HAP-1 (cell line): ENCODE measurements at regions not wholly inside any gene's neighbourhood (a gene's known extent, or its start where the extent isn't known, plus 50 kb on each side); places are given as distances from the start of the nearest gene placed in this dataset.
"Not testable (repeated sequence)": the region's sequence is repeated elsewhere in the genome, so short reads cannot be mapped to it uniquely, and the experiment has no call there.

ENCODE experiments used
- DNase-seq, 2 experiments: peaks; one replicate each; pipeline ENCODE4 v3.0.0-alpha.2; 2016 to 2020; ENCODE audit warnings: low spot score in 2 of 2
- H3K27me3 ChIP-seq: fragments of 250-450 bp; sonication (Bioruptor Pico); 2 replicates; pipeline ENCODE4 v1.5.1; 2020; ENCODE audit warnings: low read depth, mild to moderate bottlenecking, moderate library complexity
- H3K36me3 ChIP-seq: fragments of 250-450 bp; sonication (Bioruptor Pico); replicated peaks from 2 replicates; pipeline ENCODE4 v1.5.1; 2020; ENCODE audit warnings: mild to moderate bottlenecking
- H3K4me1 ChIP-seq: fragments of 250-450 bp; sonication (Bioruptor Pico); 2 replicates; pipeline ENCODE4 v1.5.1; 2020; ENCODE audit warnings: mild to moderate bottlenecking
- H3K4me3 ChIP-seq: fragments of 250-450 bp; sonication (Bioruptor Pico); 2 replicates; pipeline ENCODE4 v1.5.1; 2020; ENCODE audit warnings: mild to moderate bottlenecking, moderate library complexity
- H3K9me3 ChIP-seq: fragments of 250-450 bp; sonication (Bioruptor Pico); 2 replicates; pipeline ENCODE4 v1.5.1; 2020; ENCODE audit warnings: mild to moderate bottlenecking, moderate library complexity
- in situ Hi-C: fragments of 300-500 bp; cut with MboI; formaldehyde crosslinking; loops from 3 replicates; pipeline ENCODE4 v1.14.3; 2020; ENCODE audit warnings: low sequenced_read_pairs, inconsistent platforms, mixed read lengths

DNA sequence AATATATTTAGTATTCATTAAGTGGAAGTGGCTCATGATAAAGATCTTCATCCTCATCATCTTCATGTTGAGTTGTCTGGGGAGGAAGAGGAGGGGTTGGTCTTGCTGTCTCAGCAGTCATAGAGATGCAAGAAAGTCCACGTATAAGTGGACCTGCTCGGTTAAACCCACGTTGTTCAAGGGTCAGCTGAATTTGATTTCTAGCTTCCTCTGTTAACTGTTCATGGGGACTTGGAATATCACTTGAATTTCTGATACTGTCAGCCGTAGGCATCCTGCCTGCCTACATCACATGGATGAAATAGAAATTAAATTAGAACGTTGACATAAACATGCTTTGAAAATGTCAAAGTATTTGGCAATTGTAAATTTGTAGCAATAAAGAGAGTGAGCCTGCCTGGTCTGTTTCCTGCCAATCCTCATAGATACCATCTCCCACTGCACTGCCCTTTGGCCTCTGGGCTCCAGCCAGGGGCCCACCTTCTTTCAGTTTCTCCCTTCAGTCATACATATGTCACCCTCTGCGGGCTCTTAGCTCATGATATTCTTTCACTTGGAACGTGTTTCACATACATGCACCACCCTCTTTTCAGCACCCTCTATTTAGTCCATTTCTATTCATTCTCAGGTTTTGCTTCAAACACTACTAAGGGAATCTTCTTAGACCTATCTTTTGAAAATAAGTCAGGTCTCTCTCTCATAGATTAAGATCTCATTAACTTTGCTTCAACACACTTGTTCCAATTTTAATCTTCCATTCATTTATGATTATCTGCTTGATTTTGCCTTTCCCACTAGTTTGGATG, 376.3 kb downstream of the IPMK start:
- Histone ChIP-seq H3K4me3 (no peak overlapping the region), H3K9me3 (no peaks in the 10 kb centered on the region), H3K36me3 (no peaks in the 10 kb centered on the region), H3K4me1 (no peaks in the 10 kb centered on the region), H3K27me3 (no peaks in the 10 kb centered on the region)
- in situ Hi-C loops = no loop called here
- DNase-seq = no peak

DNA sequence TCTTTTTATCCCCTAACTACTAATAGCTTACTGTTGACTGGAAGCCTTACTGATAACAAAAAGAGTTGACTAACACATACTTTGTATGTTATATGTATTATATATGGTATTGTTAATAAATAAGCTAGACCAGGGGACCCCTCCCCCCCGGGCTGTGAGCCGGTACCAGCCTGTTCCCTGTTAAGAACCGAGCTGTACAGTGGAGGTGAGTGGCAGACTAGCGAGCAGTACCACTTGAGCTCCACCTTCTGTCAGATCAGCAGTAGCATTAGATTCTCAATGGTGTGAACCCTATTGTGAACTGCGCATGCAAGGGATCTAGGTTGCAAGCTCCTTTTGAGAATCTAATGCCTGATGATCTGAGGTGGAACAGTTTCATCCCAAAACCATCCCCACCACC, 377.0 kb downstream of the IPMK start:
- Histone ChIP-seq H3K4me1 (no peaks in the 10 kb centered on the region), H3K4me3 (no peak overlapping the region), H3K9me3 (no peaks in the 10 kb centered on the region), H3K36me3 (no peaks in the 10 kb centered on the region), H3K27me3 (no peaks in the 10 kb centered on the region)
- DNase-seq = no peak
- in situ Hi-C loops = no loop called here

DNA sequence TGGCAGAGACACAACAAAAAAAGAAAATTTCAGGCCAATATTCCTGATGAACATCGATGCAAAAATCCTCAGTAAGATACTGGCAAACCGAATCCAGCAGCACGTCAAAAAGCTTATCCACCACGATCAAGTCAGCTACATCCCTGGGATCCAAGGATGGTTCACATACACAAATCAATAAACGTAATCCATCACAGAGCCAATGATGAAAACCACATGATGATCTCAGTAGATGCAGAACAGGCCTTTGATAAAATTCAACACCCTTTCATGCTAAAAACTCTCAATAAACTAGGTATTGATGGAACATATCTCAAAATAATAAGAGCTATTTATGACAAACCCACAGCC, 382.1 kb downstream of the IPMK start:
- DNase-seq, H3K9me3 ChIP-seq, in situ Hi-C loops: not testable (repeated sequence)

DNA sequence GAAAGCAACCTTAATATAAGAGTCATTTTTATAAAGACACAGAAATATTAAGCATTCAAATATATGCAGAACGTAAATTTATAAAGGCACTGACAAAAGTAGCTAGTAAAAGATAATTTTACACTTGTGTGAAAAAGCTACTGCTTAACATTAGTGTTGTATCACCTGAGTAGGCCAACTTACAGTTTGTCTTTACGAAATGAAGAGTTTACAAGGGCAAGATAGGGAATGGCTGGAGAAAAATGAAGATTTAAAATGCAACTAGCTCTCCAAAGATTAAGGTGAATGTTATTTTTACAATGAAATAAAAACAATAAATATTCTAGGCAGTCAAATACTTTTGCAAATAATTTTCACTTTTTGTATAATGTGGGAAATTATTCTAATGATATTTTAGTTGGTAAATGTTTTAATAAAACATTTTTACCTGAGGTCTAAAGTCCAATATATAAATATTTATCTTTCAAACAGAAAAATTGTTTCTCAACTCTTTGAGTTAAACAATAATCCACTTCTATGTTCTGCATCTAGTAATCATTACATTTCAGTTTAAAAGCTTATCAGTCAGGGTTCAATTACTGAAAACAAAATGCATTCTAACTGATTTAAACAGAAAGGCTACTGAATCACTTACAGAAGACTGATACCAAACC, 382.6 kb downstream of the IPMK start:
- H3K36me3 ChIP-seq = no peaks in the 10 kb centered on the region
- in situ Hi-C loops = no loop called here

More for the DNA sequence above, 382.1 kb downstream of the IPMK start:
- not testable (repeated sequence) for H3K36me3 ChIP-seq, H3K4me1 ChIP-seq, H3K4me3 ChIP-seq, H3K27me3 ChIP-seq

DNA sequence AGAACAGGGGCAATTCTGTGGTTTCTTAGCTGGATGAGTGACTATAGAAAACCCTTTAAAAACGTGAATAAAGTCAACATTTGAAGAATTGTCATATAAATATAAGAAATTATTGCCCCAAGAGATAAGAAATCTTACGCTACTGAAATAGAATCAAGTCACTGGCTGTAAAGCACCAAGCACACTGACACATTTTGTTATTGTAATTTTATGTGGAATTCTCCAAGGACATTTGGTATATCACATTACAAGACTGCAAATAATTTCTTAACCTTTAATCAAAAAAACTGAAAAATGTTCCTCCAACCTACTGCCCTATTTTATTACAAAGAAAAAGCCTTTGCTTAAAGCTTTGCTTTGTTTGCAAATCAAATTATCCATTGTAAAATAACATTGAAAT, 383.3 kb downstream of the IPMK start:
- no peak overlapping the region for H3K4me3 ChIP-seq
- H3K9me3 ChIP-seq = no peaks in the 10 kb centered on the region
- no peaks in the 10 kb centered on the region for H3K36me3 ChIP-seq
- no peaks in the 10 kb centered on the region for H3K27me3 ChIP-seq
- DNase-seq = no peak
- no peaks in the 10 kb centered on the region for H3K4me1 ChIP-seq
- in situ Hi-C loops = no loop called here

More for the DNA sequence above, 382.6 kb downstream of the IPMK start:
- H3K4me1 ChIP-seq = no peaks in the 10 kb centered on the region
- DNase-seq = no peak
- no peak overlapping the region for H3K4me3 ChIP-seq
- no peaks in the 10 kb centered on the region for H3K9me3 ChIP-seq
- no peaks in the 10 kb centered on the region for H3K27me3 ChIP-seq

DNA sequence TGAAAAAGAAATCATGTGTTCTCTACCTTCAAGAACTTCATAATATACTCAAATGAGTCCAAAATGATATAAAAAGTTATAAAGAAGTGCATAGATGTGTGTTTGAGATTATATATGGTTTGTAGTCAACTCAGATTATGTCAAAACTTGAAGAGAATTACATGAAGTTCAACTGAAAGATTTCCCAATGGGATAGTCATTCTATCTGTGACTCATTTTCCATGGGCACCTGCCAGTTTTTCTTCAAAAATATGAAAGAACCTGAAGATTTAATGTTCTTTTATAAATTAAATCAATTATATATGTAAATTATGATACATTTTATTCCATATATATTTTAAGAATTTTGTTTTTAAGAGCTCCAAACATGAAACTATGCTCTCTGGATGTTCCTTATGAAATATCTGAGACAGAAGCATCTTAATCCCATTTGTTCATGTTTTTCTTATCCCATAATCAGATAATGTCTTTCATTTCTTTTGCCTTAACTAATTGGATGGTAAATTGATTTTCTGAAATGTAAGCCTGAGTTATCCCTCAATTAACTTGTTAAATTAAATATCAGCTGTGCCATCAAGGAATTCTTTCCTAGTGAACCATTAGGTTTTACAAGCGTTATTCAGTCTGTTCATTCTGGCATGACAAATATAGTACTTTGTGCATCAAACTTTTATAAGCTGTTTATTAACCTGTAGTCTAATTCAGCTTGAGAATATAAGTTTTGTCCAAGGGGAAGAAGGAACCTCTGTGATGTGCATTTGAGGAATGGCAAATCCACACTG, 387.1 kb downstream of the IPMK start:
- Histone ChIP-seq H3K4me3 (no peak overlapping the region), H3K9me3 (no peaks in the 10 kb centered on the region), H3K36me3 (no peaks in the 10 kb centered on the region), H3K4me1 (peaks cover 11% of the 10 kb centered on the region), H3K27me3 (no peaks in the 10 kb centered on the region)
- in situ Hi-C loops = no loop called here
- no peak for DNase-seq

DNA sequence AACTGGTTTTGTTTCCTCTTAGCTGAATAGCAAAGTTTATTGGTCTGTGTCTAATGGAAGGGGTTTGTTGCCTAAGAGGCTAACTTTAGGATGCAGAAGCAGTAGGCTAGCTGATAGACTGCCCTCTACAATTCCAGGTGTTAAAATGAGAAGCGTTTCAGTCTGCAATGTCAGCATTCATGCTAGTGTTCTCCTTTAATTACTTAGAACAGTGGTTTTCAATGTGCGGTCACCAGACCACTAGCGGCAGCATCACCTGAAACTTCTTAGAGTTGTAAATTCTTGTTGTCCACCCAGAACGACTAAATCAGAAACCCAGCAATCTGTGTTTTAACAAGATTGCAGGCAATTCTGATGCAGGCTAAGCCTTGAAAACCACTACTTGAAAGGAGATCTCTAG, 392.9 kb downstream of the IPMK start:
- H3K36me3 ChIP-seq = no peaks in the 10 kb centered on the region
- H3K4me1 ChIP-seq = peaks cover 11% of the 10 kb centered on the region
- H3K9me3 ChIP-seq = no peaks in the 10 kb centered on the region
- no peaks in the 10 kb centered on the region for H3K27me3 ChIP-seq
- DNase-seq = no peak
- in situ Hi-C loops = no loop called here
- no peak overlapping the region for H3K4me3 ChIP-seq

DNA sequence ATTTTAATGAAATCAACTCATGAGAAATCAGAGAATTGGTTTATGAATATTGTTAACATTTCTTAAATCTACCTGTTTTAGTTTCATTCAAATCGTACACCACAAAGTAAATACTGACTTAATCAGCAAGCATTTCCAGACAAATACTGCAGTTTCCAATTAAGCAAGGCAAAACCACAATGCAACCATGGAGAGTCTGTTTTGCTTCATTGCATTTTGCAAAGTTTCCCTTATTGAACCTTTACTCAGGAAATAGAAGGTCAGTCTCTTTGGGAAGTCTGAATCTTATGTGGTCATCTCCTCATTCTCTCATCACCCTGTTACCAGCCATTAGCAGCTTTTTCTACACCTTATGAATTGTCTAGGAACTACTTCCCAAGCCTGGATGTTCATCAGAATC, 400.5 kb downstream of the IPMK start:
- no peaks in the 10 kb centered on the region for H3K9me3 ChIP-seq
- no peak for DNase-seq
- no peak overlapping the region for H3K4me3 ChIP-seq
- no peaks in the 10 kb centered on the region for H3K27me3 ChIP-seq
- no peaks in the 10 kb centered on the region for H3K4me1 ChIP-seq
- H3K36me3 ChIP-seq = no peaks in the 10 kb centered on the region
- in situ Hi-C loops = no loop called here

DNA sequence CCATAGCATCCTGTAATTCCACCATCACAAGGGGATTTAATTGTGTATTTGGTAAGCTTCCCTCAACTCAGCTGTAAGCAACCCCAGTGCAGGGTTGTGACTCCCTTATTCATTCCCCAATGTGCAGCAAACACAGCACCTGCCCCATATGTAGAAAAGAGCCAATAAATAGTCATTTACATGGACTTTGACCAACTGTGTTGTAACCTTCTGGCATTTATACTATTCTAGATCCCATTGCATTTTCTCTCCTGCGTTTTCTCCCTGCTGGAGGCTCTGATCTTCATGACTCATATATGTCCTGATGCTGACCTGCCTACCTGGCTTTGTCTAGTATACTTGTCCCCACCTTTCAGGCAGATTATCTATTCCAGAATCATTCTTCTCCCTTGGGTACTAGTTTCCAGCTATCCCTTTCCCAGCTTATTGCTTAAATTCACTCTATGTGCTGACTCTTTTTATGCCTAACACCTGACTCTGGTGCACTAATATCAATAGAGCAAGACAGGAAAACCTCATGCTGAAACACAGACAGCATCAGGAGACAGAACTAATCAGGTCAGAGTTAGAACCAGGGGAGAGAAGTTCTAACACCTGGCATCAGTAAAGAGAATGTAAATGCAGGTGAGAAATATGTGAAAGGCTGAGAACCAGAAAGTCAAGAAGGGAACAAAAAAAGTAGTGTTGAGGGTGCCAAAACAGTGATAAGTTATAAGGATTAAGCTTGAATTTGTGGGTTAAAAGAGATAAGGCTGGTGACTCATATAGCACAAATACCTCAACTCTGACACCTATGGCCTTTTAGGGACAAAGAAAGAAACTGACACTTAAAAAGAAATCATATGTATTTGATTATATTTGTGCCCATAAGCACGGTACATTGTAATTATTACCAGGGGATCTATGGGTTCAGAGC, 402.7 kb downstream of the IPMK start:
- in situ Hi-C loops = no loop called here
- Histone ChIP-seq H3K36me3 (no peaks in the 10 kb centered on the region), H3K4me3 (no peak overlapping the region), H3K4me1 (no peaks in the 10 kb centered on the region), H3K9me3 (no peaks in the 10 kb centered on the region), H3K27me3 (no peaks in the 10 kb centered on the region)
- DNase-seq = no peak

DNA sequence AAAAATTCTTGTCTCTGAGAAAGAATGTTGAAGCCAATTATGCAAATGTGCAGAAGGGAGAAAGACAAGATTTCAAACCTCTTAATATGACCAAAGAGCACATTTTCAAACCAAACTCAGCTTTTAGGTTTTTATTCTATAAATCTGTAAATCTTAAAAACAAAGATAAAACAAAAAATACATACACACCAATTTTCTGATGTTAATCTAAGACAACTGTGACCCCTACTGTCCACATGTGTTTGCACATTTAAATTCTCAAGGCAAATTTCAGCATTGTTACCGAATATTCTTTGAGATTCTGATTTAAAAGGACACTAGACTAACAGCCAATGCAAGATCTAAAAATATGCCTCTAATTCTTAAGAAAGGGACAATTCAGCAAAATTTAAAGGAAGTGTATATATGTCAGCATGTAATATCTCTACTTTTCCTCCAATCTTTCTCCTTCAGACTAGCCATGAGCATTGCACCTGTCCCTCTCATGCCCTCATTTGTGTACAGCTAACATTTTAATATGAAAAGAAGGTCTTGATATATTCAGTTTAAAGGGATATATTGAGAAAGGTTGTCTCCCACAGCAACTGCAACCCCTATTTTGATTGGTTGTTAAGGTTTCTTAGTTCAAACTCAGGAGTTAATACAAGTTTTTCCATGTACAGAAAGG, 417.9 kb downstream of the IPMK start:
- peaks cover 55% of the 10 kb centered on the region for H3K4me1 ChIP-seq
- H3K27me3 ChIP-seq = no peaks in the 10 kb centered on the region
- no peak overlapping the region for H3K4me3 ChIP-seq
- peak in 1 of 2 experiments; percentile 66 for DNase-seq
- H3K9me3 ChIP-seq = no peaks in the 10 kb centered on the region
- in situ Hi-C loops = loop anchor here (25.0 kb wide), 1 partner anchor 513 kb away; no protein-coding TSS in a partner anchor
- H3K36me3 ChIP-seq = no peaks in the 10 kb centered on the region

DNA sequence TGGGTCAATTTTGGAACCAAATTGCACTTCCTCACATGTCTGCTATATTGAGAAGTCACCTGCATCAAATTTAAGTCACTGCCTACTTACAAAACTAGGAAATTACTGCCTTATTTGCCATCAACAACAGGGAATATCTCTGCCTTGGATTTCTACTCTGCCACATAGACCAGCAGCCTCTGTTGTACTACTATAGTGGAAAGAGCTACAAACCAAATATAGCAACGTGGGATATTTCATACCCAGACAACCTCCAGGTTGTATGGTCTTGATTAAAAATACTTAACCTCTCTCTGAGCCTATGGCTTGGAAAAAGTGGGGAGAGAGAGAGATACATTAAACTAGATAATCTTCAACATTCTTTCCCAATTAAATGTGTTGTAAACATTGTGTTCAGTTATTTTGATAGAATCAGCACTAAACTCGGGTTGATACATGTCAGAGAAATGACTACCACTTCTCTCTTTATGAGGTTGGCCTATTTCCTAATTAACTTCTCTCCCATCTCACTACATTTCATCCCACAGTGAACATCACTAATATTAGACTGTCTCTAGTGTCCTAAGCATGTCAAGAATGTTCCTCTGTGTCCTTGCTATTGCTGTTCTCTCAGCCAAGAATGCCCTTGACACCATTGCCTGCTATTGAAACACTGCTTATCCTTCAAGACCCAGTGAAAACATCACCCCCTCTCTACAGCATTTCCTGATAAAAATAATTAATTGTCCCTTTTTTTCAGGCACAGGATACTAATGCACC, 421.2 kb downstream of the IPMK start:
- H3K4me3 ChIP-seq = no peak overlapping the region
- no peaks in the 10 kb centered on the region for H3K27me3 ChIP-seq
- in situ Hi-C loops = loop anchor here (25.0 kb wide), 1 partner anchor 509 kb away; no protein-coding TSS in a partner anchor

DNA sequence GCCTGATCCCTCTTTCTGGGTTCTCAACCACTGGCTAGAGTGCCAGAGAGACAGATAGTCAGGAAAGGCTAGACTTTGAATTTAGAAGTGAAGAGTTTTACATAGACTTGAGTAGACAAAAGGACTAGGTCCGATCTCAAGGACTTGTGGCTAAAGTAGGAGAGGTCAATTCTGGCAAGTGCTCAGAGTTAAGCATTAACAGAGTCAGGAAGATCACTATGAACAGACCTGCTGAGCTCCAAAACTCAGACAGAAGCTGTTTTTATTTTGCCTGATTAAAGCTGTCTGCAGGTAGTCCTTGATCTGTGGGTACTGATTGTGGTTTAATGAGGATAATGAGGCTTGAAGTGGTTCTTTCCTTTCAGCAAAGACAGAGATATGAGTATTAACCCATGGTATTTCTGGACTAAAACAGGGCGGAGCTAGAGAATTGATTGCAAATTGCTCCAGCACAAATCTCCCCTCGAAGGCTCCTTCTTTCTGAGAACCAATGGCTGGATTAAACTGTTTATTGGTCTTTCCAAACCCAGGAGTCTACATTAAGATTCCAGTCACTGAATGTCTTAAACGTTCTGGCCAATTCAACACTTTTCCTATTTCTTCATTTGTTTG, 423.2 kb downstream of the IPMK start:
- peak; percentile 42 to 68 for DNase-seq
- Histone ChIP-seq H3K4me1 (peaks cover 70% of the 10 kb centered on the region), H3K9me3 (peaks cover 2% of the 10 kb centered on the region), H3K36me3 (no peaks in the 10 kb centered on the region), H3K4me3 (no peak overlapping the region), H3K27me3 (no peaks in the 10 kb centered on the region)
- in situ Hi-C loops = loop anchor here (25.0 kb wide), 1 partner anchor 507 kb away; no protein-coding TSS in a partner anchor

More for the DNA sequence above, 421.2 kb downstream of the IPMK start:
- H3K4me1 ChIP-seq = peaks cover 80% of the 10 kb centered on the region
- no peak for DNase-seq
- no peaks in the 10 kb centered on the region for H3K36me3 ChIP-seq
- no peaks in the 10 kb centered on the region; the same call in none of the 2 replicates for H3K9me3 ChIP-seq
